ENCODE measurements at regions not wholly inside any gene's neighbourhood (a gene's known extent, or its start where the extent isn't known, plus 50 kb on each side); places are given as distances from the start of the nearest gene placed in this dataset.

- Histone ChIP-seq H3K27me3 (no peaks in the 10 kb centered on the region), H3K36me3 (no peaks in the 10 kb centered on the region), H3K9me3 (no peaks in the 10 kb centered on the region), H3K27ac (no peak overlapping the region), H3K4me1 (no peaks in the 10 kb centered on the region), H3K4me3 (no peak overlapping the region)
- DNase-seq (ENCODE audit: low spot score in 2 of 2) = no peak
- no peak for TF ChIP-seq CTCF (IDR thresholded peaks at IDR 0.05)
- intact Hi-C loops (cut with DNase I) = no loop called here
These were observed 366.0 kb upstream of the FGF13 start for GRCh38 chrX:139077281-139078250.

DNA sequence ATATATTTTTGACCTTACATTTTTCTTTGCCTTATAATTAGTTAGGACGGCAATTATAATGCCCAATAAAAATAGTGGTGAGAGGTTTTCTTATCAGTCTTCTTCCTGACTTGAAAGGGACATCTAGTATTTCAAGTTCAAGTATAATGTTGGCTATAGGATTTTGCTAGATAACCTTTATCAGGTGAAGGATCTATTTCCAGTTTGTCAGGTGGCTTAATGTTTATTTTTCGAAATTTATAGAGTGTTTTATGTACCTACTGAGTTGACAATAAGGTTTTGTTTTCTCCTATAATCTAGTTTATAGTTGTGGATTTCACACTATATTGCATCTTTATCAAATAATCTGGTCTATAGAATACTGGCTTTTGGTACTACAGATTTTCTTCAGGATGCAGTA, 351.8 kb upstream of the FGF13 start:
- Histone ChIP-seq H3K36me3 (no peaks in the 10 kb centered on the region), H3K4me3 (no peak overlapping the region), H3K4me1 (no peaks in the 10 kb centered on the region), H3K27ac (no peak overlapping the region), H3K27me3 (no peaks in the 10 kb centered on the region), H3K9me3 (no peaks in the 10 kb centered on the region)
- intact Hi-C loops (cut with DNase I) = no loop called here
- no peak for TF ChIP-seq CTCF (IDR thresholded peaks at IDR 0.05)
- DNase-seq (ENCODE audit: low spot score in 2 of 2) = no peak

DNA sequence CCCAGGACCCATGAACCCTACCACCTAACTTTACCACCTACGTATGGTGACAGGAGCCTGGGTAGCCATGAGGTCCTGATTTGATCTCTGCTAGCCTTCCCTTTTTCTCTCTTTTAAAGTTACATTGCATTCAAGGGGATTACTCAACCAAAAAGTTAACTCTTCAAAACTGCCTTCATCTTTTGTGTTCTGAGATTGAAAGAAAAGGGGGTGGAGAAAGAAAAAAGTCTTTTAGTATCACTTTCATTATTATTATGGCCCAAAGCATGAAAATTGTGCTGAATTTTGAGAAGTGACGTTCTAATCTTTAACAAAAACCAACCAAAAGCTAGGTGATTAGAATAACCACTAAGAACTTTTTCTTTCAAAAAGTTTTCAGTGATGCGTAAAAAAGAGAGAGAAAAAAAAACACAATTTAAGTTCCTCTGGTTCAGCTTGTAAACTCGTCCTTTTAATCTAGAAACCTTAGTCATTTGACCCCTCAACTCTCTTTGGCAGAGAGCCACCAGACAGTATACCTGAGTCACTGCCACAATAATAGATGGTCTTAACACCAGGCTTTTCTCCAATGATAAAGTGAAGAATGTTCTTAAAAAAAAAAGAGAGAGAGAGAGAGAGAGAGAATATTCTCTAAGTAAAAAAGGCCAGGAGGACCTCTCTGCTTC, 347.4 kb upstream of the FGF13 start:
- no peak for TF ChIP-seq CTCF (IDR thresholded peaks at IDR 0.05)
- Histone ChIP-seq H3K27me3 (no peaks in the 10 kb centered on the region), H3K36me3 (no peaks in the 10 kb centered on the region), H3K4me1 (no peaks in the 10 kb centered on the region), H3K9me3 (no peaks in the 10 kb centered on the region), H3K27ac (no peak overlapping the region), H3K4me3 (no peak overlapping the region)
- DNase-seq (ENCODE audit: low spot score in 2 of 2) = no peak
- intact Hi-C loops (cut with DNase I) = no loop called here

DNA sequence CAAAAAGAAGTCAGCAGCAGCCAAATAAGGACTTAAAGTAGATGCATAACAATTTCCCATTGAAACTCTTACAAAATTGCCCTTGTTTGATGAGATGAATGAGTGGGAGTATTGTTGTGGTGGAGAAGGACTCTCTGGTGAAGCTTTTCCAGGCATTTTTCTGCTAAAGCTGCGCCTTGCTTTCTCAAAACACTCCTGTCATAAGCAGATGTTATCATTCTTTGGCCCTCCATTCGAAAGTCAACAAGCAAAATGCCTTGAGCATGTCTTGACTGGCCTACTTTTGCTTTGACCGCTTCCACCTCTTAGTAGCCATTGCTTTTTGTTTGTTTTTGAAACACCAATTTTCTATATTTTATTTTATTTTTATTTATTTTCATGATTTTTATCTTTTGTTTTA, 340.9 kb upstream of the FGF13 start:
- intact Hi-C loops (cut with DNase I) = no loop called here
- H3K4me1 ChIP-seq = no peaks in the 10 kb centered on the region
- no peak overlapping the region for H3K4me3 ChIP-seq
- DNase-seq (ENCODE audit: low spot score in 2 of 2) = no peak
- no peak overlapping the region for H3K27ac ChIP-seq
- no peaks in the 10 kb centered on the region for H3K36me3 ChIP-seq
- TF ChIP-seq CTCF (IDR thresholded peaks at IDR 0.05) = no peak
- H3K27me3 ChIP-seq = no peaks in the 10 kb centered on the region
- H3K9me3 ChIP-seq = no peaks in the 10 kb centered on the region

DNA sequence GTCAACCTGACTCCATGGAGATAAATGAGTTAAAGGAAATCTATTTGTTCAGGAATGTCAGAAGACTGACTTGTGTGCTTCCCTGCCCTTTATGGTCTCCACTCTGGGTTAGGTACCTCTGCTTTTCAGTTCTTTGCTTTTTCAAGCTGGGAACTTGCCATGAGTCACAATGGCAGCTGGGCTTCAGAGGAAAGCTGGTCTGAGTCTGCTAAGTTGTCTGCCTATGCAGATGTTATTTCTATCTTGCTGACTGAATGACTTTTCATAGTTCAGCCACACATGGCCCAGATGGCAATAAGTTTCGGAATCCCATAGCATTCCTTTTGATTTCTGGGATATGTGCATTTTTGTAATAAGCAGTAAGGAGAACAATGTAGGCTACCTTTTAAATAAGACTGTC, 337.9 kb upstream of the FGF13 start:
- no peak overlapping the region for H3K27ac ChIP-seq
- no peaks in the 10 kb centered on the region for H3K9me3 ChIP-seq
- intact Hi-C loops (cut with DNase I) = no loop called here

More for the DNA sequence above, 337.9 kb upstream of the FGF13 start:
- Histone ChIP-seq H3K4me3 (no peak overlapping the region), H3K27me3 (no peaks in the 10 kb centered on the region), H3K36me3 (no peaks in the 10 kb centered on the region), H3K4me1 (no peaks in the 10 kb centered on the region)
- no peak for DNase-seq (ENCODE audit: low spot score in 2 of 2)
- no peak for TF ChIP-seq CTCF (IDR thresholded peaks at IDR 0.05)
